C4-2B (cell line): ENCODE measurements at regions not wholly inside any gene's neighbourhood (a gene's known extent, or its start where the extent isn't known, plus 50 kb on each side); places are given as distances from the start of the nearest gene placed in this dataset.

Source experiments
- H3K27ac ChIP-seq: fragments of 450-650 bp; 2 replicates; pipeline ENCODE4 v1.5.1; 2017
- CTCF ChIP-seq: fragments of 450-650 bp; conservative IDR thresholded peaks from 2 replicates; pipeline ENCODE4 v1.5.1; 2017; ENCODE audit warnings: mild to moderate bottlenecking
- ZFX ChIP-seq: fragments of 450-650 bp; IDR thresholded peaks from 2 replicates; pipeline ENCODE4 v1.6.1; 2017

DNA sequence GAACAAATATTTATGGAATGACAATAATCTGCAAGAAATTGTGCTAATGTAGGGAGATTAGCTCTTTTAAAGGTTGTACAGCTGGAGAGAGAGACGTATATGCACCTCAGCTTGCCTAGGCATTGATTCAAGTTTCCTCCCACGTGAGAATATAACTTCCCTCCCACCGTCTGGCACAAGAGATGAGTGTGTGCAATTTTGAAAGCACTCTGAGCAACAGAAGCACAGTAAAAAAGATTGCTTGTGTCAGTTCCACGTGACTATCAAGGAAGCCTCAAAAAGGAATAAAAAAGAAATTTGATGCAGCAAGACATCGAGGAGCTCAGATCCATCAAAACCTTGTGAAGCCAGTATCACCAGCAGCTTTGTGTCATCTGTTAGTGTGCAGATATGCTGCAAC, 435.3 kb downstream of the TUSC7 start:
- TF ChIP-seq ZFX (no peak), CTCF (no peak)
- H3K27ac ChIP-seq, result peak overlapping the region; percentile 53; the same call in 1 of the 2 replicates

DNA sequence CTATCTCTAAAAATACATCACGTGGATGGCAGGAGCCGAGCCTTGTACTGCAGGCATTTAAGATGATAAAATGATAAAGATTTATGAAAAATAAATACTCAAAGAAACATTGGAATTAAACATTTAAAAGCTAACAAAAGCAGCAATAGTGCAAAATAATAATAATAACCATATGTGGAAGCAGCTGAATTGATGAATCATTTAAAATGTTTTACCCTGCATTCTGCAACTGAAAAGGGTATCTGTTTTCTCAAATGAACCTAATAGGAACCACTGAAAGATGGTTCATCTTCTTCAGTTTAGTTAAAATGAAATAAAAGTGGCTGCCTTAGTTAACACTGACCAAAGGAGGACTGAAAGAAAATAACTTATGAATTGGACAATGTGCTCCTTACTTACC, 436.1 kb downstream of the TUSC7 start:
- H3K27ac ChIP-seq, result no peak overlapping the region
- TF ChIP-seq ZFX (no peak), CTCF (no peak)

- H3K27ac ChIP-seq, result no peak overlapping the region
- TF ChIP-seq ZFX, result no peak
- TF ChIP-seq CTCF, result no peak
These were observed 437.0 kb downstream of the TUSC7 start for GRCh38 chr3:117146571-117146970.

DNA sequence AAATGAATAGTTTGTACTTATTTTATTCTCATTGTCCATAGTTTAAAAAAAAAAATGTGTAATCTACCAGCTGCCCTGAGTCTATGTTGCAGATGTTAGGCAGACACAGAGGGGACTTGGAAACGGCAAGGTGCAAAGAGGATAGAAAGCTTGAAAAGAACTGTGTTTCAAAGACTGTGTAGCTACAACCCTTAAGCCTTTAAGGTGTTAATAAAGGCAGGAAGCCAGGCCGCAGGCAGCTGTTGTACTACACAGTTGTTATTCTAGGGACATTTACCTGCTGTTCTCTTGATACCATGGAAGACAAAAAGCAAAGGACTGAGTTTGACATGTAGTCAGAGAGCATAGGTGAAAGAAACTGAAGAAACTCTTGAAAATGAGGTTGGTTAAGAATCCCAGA, 440.0 kb downstream of the TUSC7 start:
- TF ChIP-seq ZFX, result no peak
- no peak for TF ChIP-seq CTCF

GRCh38 chr3:117150628-117151027, 441.0 kb downstream of the TUSC7 start:
- TF ChIP-seq CTCF (no peak), ZFX (no peak)
- no peak overlapping the region; the same call in 1 of the 2 replicates for H3K27ac ChIP-seq

More for the DNA sequence above, 440.0 kb downstream of the TUSC7 start:
- no peak overlapping the region for H3K27ac ChIP-seq

GRCh38 chr3:117160176-117160575, 450.6 kb downstream of the TUSC7 start:
- H3K27ac ChIP-seq, result no peak overlapping the region
- TF ChIP-seq CTCF (no peak), ZFX (no peak)

GRCh38 chr3:117161816-117162215, 452.2 kb downstream of the TUSC7 start:
- TF ChIP-seq ZFX (no peak), CTCF (no peak)

GRCh38 chr3:117165176-117165575, 455.6 kb downstream of the TUSC7 start:
- TF ChIP-seq ZFX (no peak), CTCF (no peak)
- H3K27ac ChIP-seq, result no peak overlapping the region

More at GRCh38 chr3:117161816-117162215, 452.2 kb downstream of the TUSC7 start:
- no peak overlapping the region for H3K27ac ChIP-seq
